ENCODE measurements at regions not wholly inside any gene's neighbourhood (a gene's known extent, or its start where the extent isn't known, plus 50 kb on each side); places are given as distances from the start of the nearest gene placed in this dataset.

GRCh38 chr5:33312571-33313549, 127.9 kb upstream of the TARS1 start:
- DNase-seq: peak; percentile 44

GRCh38 chr5:33315189-33315588, 125.6 kb upstream of the TARS1 start:
- no peaks in the 10 kb centered on the region for H3K27me3 Mint-ChIP-seq (ENCODE audit: unreplicated experiment)
- no peak for DNase-seq
- CTCF ChIA-PET: no interaction called here
- no peak for TF ChIP-seq CTCF (IDR thresholded peaks at IDR 0.05; ENCODE audit: unreplicated experiment)
- H3K4me3 Mint-ChIP-seq (ENCODE audit: low read depth, unreplicated experiment): no peak overlapping the region
- intact Hi-C loops (cut with micrococcal nuclease; ENCODE audit: unreplicated experiment): no loop called here
- no peak overlapping the region for H3K27ac Mint-ChIP-seq (ENCODE audit: unreplicated experiment)
- no peaks in the 10 kb centered on the region for H3K36me3 Mint-ChIP-seq (ENCODE audit: insufficient read depth, unreplicated experiment)
- BruUV-seq (replicated peaks): no TSS peak
- no peaks in the 10 kb centered on the region for H3K4me1 Mint-ChIP-seq (ENCODE audit: low read depth, unreplicated experiment)
- H3K9me3 Mint-ChIP-seq (ENCODE audit: low read depth, unreplicated experiment): peaks cover 8% of the 10 kb centered on the region

More at GRCh38 chr5:33312571-33313549, 127.9 kb upstream of the TARS1 start:
- intact Hi-C loops (cut with micrococcal nuclease; ENCODE audit: unreplicated experiment): no loop called here
- CTCF ChIA-PET: interaction anchor here (0.9 kb wide), 1 partner anchor 41 kb away, joined by 4 read pairs; no protein-coding TSS in a partner anchor
- TF ChIP-seq CTCF (IDR thresholded peaks at IDR 0.05; ENCODE audit: unreplicated experiment): no peak
- Mint-ChIP-seq H3K27me3 (ENCODE audit: unreplicated experiment) (no peaks in the 10 kb centered on the region), H3K4me3 (ENCODE audit: low read depth, unreplicated experiment) (no peak overlapping the region), H3K27ac (ENCODE audit: unreplicated experiment) (no peak overlapping the region), H3K36me3 (ENCODE audit: insufficient read depth, unreplicated experiment) (no peaks in the 10 kb centered on the region), H3K4me1 (ENCODE audit: low read depth, unreplicated experiment) (peaks cover 8% of the 10 kb centered on the region), H3K9me3 (ENCODE audit: low read depth, unreplicated experiment) (peaks cover 8% of the 10 kb centered on the region)
- no TSS peak for BruUV-seq (replicated peaks)

- Mint-ChIP-seq H3K27me3 (ENCODE audit: unreplicated experiment) (no peaks in the 10 kb centered on the region), H3K4me1 (ENCODE audit: low read depth, unreplicated experiment) (no peaks in the 10 kb centered on the region), H3K36me3 (ENCODE audit: insufficient read depth, unreplicated experiment) (no peaks in the 10 kb centered on the region), H3K9me3 (ENCODE audit: low read depth, unreplicated experiment) (peaks cover under 1% of the 10 kb centered on the region), H3K4me3 (ENCODE audit: low read depth, unreplicated experiment) (no peak overlapping the region), H3K27ac (ENCODE audit: unreplicated experiment) (no peak overlapping the region)
- intact Hi-C loops (cut with micrococcal nuclease; ENCODE audit: unreplicated experiment): no loop called here
- DNase-seq: no peak
- TF ChIP-seq CTCF (IDR thresholded peaks at IDR 0.05; ENCODE audit: unreplicated experiment): no peak
- no TSS peak for BruUV-seq (replicated peaks)
- CTCF ChIA-PET: no interaction called here
Observed at GRCh38 chr5:33316773-33317172, 124.0 kb upstream of the TARS1 start.

GRCh38 chr5:33317271-33317670, 123.5 kb upstream of the TARS1 start:
- Mint-ChIP-seq H3K9me3 (ENCODE audit: low read depth, unreplicated experiment) (no peaks in the 10 kb centered on the region), H3K27ac (ENCODE audit: unreplicated experiment) (no peak overlapping the region), H3K36me3 (ENCODE audit: insufficient read depth, unreplicated experiment) (no peaks in the 10 kb centered on the region), H3K4me3 (ENCODE audit: low read depth, unreplicated experiment) (no peak overlapping the region), H3K4me1 (ENCODE audit: low read depth, unreplicated experiment) (no peaks in the 10 kb centered on the region), H3K27me3 (ENCODE audit: unreplicated experiment) (no peaks in the 10 kb centered on the region)
- BruUV-seq (replicated peaks): no TSS peak
- TF ChIP-seq CTCF (IDR thresholded peaks at IDR 0.05; ENCODE audit: unreplicated experiment): no peak
- intact Hi-C loops (cut with micrococcal nuclease; ENCODE audit: unreplicated experiment): no loop called here
- no peak for DNase-seq
- CTCF ChIA-PET: no interaction called here
